NB4 (cell line): ENCODE measurements at regions not wholly inside any gene's neighbourhood (a gene's known extent, or its start where the extent isn't known, plus 50 kb on each side); places are given as distances from the start of the nearest gene placed in this dataset.

Experiments
- MYC ChIP-seq: IDR thresholded peaks from 2 replicates; pipeline ENCODE4 v1.6.1; 2011; ENCODE audit warnings: low read depth, low read length
- POLR2A ChIP-seq: IDR thresholded peaks from 2 replicates; pipeline ENCODE4 v1.6.1; 2011; ENCODE audit warnings: mild to moderate bottlenecking; ENCODE audit not compliant: insufficient read length; ENCODE audit errors: extremely low read depth
- TF ChIP-seq, protein P1 (sequence below): IDR thresholded peaks from one replicate; pipeline ENCODE4 v1.5.1; 2012; ENCODE audit warnings: low read depth, low read length

DNA sequence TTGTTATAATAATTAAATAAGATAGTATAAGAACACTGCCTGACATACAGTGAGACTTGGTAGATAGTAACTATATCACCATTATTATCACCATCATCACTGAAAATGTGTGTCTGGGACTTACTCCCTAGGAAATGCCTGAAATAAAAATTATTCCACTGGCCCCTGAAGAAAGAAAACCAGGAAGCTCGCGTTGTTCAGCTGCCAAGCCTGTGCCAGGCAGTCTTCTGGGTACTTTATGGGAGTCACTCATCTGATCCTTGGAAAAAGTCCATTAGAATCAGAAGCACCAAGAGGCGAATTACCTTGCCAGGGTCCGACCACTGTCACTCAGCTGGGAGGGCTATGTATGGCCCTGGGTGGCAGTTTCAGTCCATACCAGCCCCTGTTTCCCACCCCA lies 220.3 kb upstream of the TPM1 start:
- TF ChIP-seq MYC (no peak), POLR2A (no peak)
- TF ChIP-seq, protein P1, sequence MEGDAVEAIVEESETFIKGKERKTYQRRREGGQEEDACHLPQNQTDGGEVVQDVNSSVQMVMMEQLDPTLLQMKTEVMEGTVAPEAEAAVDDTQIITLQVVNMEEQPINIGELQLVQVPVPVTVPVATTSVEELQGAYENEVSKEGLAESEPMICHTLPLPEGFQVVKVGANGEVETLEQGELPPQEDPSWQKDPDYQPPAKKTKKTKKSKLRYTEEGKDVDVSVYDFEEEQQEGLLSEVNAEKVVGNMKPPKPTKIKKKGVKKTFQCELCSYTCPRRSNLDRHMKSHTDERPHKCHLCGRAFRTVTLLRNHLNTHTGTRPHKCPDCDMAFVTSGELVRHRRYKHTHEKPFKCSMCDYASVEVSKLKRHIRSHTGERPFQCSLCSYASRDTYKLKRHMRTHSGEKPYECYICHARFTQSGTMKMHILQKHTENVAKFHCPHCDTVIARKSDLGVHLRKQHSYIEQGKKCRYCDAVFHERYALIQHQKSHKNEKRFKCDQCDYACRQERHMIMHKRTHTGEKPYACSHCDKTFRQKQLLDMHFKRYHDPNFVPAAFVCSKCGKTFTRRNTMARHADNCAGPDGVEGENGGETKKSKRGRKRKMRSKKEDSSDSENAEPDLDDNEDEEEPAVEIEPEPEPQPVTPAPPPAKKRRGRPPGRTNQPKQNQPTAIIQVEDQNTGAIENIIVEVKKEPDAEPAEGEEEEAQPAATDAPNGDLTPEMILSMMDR: no peak
